HFF-Myc (cell line): ENCODE measurements at regions not wholly inside any gene's neighbourhood (a gene's known extent, or its start where the extent isn't known, plus 50 kb on each side); places are given as distances from the start of the nearest gene placed in this dataset.

Experiments
- DNase-seq: peaks from one replicate; pipeline ENCODE4 v3.0.0-alpha.2; 2011; ENCODE audit warnings: low read depth; ENCODE audit errors: extremely low read depth
- H3K4me3 ChIP-seq: replicated peaks from 2 replicates; pipeline ENCODE4 v1.5.1; 2011; ENCODE audit warnings: low read depth, mild to moderate bottlenecking, control low read depth, low read length
- TF ChIP-seq, protein P1 (sequence below): IDR thresholded peaks from 2 replicates; pipeline ENCODE4 v1.5.1; 2012; ENCODE audit warnings: mild to moderate bottlenecking, low read depth, low read length, control low read depth; ENCODE audit errors: missing control alignments

DNA sequence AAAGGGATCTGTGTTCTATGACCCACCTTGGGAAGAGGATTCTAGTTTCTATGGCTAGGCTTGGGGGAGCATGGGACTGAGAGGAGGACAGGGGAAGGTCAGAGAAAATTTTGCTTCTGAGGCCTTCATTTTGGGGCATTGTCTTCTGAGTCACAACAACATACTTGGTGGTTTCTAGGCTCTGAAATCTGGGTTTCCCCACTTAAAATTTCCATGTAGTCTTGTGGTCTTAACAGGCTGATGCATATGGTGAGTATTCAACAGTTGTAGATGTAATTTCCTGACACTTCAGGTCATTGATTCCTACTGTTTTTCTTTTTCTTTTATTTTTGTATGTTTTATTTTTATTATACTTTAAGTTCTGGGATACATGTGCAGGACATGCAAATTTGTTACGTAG lies 88.5 kb downstream of the ANKRD7 start:
- H3K4me3 ChIP-seq = no peak overlapping the region
- DNase-seq = no peak
- TF ChIP-seq, protein P1, sequence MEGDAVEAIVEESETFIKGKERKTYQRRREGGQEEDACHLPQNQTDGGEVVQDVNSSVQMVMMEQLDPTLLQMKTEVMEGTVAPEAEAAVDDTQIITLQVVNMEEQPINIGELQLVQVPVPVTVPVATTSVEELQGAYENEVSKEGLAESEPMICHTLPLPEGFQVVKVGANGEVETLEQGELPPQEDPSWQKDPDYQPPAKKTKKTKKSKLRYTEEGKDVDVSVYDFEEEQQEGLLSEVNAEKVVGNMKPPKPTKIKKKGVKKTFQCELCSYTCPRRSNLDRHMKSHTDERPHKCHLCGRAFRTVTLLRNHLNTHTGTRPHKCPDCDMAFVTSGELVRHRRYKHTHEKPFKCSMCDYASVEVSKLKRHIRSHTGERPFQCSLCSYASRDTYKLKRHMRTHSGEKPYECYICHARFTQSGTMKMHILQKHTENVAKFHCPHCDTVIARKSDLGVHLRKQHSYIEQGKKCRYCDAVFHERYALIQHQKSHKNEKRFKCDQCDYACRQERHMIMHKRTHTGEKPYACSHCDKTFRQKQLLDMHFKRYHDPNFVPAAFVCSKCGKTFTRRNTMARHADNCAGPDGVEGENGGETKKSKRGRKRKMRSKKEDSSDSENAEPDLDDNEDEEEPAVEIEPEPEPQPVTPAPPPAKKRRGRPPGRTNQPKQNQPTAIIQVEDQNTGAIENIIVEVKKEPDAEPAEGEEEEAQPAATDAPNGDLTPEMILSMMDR = no peak

DNA sequence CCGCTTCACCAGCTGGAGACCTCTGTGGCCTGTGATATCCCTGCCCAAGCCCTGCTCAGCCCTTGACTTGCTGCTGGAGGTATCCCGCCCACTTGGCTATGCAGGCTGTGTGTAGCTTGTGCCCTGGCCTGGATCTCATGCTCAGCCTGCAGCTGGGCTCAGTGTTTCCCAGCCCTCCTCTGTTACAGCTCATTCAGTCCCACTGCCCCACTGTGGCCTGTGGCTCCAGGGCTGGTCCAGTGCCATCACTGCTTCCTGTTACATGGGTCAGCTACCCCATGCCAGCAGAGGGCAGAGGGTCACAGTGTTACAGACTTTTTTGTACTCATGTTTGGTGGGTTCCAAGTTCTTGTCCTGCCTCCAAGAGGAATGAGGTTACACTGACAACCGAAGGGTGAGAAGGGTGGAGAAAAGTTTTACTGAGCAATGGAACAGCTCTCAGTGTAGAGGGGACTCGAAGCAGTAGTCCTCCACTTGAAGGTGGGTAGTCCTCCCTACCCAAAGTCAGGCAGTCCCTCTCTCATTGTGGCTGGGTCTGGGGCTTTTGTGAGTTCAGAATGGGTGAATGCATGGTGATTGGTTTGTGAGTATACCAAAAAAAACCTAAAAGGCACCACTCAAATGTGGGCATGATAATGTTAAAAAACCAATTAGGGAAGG lies 100.4 kb downstream of the ANKRD7 start:
- no peak overlapping the region for H3K4me3 ChIP-seq
- DNase-seq = no peak
- TF ChIP-seq, protein P1 = no peak

DNA sequence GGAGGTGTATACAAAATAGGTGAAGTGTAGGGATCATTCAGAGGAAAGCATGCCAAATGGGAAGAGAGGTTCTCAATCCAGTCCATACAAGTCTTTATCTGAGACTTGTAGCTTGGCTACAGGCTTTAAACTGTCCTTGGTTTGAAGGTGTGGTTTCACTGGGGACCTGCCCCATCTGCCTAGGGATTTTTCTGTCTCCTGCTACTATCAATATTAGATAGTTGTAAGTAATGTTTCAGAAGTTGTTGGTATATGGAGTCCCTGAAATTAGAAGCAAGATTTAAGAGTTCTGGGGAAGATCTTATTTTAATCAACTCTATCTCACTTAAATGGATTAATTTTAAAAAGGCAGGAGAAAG lies 100.9 kb downstream of the ANKRD7 start:
- DNase-seq = no peak
- H3K4me3 ChIP-seq = no peak overlapping the region
- TF ChIP-seq, protein P1 = no peak

DNA sequence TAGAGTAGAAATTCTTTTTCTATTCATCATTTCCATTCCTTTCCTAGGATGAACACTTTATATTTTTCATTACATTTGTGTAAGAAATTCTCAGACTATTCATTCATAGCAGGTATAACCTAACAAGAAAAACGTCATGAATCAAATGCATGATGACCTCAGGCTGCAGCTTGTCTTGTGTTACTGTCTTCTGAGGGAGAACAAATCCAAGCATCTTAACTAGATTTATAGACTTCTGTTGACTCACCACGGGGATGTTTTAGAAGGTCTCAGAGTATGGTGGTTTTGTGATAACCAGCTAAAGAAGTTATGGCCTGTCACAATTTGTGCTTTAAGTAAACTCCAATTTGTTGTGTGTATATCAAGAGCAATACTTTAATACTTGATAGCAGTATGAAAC lies 102.7 kb downstream of the ANKRD7 start:
- H3K4me3 ChIP-seq = no peak overlapping the region

DNA sequence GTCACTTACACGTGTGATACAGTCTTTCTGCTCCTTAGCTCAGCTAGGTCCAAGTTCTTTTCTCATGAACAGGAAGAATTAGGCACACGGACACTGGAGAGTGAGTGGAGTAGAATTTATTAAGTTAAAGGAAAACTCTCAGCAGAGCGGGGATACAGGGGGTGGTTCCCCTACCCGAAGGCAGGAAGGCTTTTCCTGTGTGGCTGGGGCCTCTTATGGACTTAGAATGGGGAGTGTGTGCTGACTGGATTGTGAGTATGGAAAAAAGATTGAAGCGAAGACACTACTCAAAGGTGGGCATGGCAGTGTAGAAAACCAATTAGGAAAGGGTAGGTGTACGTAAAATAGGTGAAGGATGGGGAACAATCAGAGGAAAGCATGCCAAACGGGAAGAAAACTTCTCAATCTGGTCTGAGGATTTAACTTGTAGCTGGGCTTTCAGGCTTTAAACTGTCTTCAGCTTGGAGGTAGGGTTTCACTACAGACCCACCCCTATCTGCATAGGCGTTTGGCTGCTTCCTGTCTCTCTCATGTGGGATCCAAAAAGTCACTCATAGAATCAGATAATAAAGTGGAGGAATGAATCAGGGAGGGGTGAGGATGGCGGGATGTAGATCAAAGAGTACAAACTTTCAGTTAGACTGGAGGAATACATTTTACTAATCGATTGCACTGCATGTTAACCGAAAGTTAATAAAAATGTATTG lies 104.2 kb downstream of the ANKRD7 start:
- H3K4me3 ChIP-seq = no peak overlapping the region
- TF ChIP-seq, protein P1 = no peak
- DNase-seq = no peak

More for the DNA sequence above, 102.7 kb downstream of the ANKRD7 start:
- TF ChIP-seq, protein P1 = no peak
- no peak for DNase-seq

DNA sequence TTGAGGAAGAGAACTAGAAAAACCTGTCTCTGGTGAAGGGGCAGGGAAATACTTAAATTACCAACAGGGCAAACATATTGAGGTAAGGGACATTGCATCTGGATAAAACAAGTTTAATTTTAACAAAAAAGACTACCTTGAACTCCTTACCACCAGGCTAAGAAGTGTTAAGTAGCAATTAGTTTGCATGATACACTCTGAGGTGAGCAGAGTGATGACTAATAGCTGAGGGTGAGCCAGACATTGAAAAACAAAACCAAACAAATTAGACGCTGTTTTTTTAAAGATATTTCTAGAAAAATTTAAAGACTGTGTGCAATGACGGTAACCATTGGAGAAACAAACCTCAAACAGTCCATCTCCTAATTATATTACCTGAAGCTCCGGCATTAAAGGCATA lies 105.9 kb downstream of the ANKRD7 start:
- DNase-seq = no peak
- H3K4me3 ChIP-seq = no peak overlapping the region
- TF ChIP-seq, protein P1 = no peak
